H4 (cell line): ENCODE measurements at regions not wholly inside any gene's neighbourhood (a gene's known extent, or its start where the extent isn't known, plus 50 kb on each side); places are given as distances from the start of the nearest gene placed in this dataset.

Experiments used
- DNase-seq: peaks from one replicate; pipeline ENCODE4 v3.0.0-alpha.2; 2015; ENCODE audit warnings: low spot score

GRCh38 chr6:81476881-81477280, 275.6 kb downstream of the TENT5A start:
- no peak for DNase-seq

DNA sequence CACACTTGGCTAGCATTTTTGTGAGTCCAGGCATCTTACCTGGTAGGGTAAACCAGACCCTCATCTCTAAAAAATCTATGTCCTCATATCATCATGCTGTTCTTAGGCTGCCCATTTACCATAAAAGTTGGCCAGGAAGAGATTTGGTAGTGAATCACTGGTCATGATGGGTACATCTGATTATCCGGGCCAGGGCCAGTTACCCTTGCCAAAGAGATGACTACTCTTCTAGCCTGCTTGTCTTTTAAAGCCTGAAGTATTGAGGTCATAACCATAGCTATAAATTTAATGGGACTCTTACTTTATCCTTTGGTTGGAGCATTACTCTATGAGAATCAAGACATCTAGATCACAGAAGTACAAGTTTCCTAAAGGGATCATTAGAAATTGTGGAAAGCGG, 276.8 kb downstream of the TENT5A start:
- DNase-seq: no peak

- peak; percentile 9 for DNase-seq
Observed at GRCh38 chr6:81465859-81466258, 286.6 kb downstream of the TENT5A start.

DNA sequence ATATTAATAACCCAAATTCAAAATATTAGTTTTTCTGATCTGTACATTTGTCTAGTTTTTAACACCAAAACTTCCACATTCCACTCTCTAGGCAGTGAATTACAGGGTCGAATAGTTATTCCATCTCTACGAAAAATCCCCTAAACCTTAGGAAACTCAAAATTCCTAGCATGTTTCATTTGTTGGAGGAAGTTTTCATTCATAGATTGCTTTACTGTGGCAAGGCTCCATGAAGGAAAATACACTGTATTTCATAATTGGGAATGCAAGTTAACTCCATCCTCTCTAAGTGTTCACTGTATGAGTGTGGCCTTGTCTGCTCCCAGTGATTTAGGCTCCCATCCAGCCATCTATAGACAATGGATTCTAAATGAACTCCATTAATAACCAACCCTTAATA, 296.1 kb downstream of the TENT5A start:
- no peak for DNase-seq

DNA sequence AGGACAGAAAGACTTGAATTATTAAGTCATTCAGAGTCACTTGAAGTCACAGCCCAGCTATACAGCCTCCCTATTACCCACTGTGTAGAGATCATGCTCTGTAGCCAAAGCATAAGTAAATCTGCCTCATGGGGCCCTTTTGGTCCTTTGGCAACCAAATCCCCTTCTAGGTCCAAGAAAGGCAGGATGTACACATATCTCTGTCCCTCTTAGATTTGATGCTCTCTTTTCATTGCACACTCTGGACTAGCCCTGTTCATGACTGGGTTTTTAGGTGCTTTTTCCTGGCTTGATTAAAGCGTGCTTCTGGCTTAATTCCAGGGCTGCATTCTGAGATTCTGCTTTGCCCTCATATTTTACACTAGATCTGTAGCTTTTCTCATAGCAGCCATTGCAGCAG, 296.8 kb downstream of the TENT5A start:
- DNase-seq: no peak

DNA sequence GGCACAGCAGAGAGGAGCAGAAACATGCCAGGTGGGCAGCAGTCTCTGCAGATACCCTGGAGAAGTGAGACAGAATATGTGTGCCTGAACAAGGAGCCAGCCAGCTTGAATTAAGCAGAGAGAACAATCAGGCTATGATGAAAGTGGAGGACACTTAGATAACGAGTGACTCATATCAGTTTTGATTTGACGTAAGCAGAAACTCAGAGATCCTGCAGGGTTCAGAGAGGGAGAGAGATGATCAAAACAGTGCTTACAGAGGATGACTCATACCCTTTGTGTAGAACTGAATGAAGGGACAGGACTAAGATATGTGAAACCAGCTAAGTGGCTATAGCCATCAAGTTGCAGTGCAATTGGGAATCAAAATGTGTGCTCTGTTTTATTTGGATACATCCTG, 300.7 kb downstream of the TENT5A start:
- DNase-seq: peak; percentile 60

DNA sequence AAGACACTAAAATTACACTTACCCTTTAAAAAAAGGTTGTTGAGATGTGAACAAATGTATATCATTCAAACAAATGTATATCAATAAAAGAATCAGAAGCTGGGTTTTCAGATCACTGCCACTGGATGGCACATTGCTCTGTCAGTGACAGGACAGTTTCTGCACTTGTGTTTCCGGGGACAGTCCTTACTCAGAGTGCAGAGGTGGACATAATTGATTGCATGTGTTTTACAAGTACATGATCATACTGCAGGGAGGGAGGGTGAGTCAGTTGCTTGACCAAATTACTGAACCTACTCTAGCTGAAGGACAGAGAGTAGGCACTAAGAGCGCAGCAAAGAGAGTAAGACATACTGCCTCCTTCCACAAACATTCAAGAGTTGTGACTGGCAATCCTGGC, 302.3 kb downstream of the TENT5A start:
- DNase-seq: peak; percentile 3

DNA sequence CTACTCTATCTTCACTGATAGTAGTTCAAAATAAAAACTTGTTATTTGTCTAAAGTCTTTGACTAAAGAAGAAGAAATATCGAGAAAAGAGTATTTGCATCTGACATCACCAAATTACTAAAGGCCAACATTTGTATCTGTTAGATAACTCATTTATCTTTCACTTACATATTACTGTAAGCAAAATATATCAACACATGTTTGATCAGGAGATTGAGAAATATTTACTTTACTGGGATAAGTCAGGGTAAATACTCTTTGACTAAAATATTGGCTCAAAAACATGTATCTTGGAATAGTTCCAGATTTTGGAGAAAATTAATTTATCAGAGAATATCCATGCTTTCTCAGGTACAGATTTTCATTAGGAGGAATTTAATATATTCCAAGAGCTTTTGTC, 306.0 kb downstream of the TENT5A start:
- no peak for DNase-seq

DNA sequence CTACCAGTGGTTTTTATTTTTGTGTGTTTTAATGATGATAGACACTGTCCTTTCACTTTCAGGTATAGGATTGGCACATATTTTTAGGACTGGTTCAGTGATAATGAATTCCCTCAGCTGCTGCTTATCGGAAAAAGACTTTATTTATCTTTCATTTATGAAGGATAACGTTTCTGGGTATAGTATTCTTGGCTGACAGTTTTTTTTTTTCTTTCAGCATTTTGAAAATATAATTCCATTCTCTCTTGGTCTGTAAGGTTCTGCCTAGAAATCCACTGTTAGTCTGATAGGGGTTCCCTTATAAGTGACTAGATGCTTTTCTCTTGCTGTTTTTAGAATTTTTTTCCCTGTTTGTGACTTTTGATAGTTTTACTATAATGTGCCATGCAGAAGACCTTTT, 313.1 kb downstream of the TENT5A start:
- no peak for DNase-seq

GRCh38 chr6:81436990-81437389, 315.5 kb downstream of the TENT5A start:
- no peak for DNase-seq

- DNase-seq: no peak
Observed at GRCh38 chr6:81413306-81413705, 339.2 kb downstream of the TENT5A start.

DNA sequence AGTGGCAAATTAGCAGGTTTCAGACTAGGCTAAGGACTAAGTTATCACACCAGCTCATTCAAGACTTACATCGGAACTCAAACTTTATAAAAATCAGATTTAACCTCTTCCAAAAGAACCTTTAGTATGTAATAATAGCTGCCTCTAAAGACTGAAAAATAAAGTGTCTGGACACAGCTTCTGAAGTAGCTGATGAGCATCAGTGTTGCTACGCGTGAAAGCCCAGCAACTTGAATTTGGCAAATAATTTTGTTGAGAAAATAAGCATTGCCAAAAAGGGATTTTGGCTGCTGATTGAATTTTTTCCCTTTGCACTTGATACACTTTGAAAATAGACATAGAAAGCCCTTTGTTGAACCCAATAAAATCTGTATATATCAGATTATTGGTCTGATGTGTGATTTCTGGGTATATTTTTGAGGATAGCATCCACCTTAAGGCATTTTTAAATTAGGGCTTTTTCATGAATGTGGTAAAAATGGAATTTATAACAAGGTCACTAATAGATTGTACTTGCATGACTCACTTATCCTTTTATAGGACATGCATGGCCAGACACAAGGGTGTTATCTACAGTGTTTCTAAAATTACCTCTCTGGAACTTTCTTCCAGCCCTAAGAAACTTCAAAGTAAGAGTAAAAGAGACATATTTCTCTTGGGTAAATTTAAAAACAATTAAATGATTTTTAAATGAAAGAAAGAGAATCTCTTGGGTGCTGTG, 350.4 kb downstream of the TENT5A start:
- DNase-seq: no peak

DNA sequence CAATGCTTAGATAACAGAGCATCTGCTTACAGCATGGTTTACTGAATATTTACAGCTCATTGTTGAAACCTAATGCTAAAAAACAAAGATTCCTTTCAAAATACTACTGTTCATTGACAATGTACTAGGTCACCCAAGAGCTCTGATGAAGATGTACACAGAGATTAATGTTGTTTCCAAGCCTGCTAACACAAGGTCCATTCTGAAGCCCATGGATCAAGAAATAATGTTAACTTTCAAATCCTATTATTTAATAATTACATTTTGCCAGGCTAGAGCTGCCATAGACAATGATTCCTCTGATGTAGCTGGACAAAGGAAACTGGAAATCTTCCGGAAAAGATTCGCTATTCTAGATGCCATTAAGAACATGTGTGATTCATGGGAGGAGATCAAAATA, 355.6 kb downstream of the TENT5A start:
- no peak for DNase-seq

GRCh38 chr6:81387163-81387562, 365.3 kb downstream of the TENT5A start:
- no peak for DNase-seq

- DNase-seq: no peak
Observed at GRCh38 chr6:81384921-81385320, 367.6 kb downstream of the TENT5A start.

GRCh38 chr6:81383472-81383871, 369.0 kb downstream of the TENT5A start:
- no peak for DNase-seq

- DNase-seq: no peak
Observed at GRCh38 chr6:81382852-81383251, 369.6 kb downstream of the TENT5A start.

DNA sequence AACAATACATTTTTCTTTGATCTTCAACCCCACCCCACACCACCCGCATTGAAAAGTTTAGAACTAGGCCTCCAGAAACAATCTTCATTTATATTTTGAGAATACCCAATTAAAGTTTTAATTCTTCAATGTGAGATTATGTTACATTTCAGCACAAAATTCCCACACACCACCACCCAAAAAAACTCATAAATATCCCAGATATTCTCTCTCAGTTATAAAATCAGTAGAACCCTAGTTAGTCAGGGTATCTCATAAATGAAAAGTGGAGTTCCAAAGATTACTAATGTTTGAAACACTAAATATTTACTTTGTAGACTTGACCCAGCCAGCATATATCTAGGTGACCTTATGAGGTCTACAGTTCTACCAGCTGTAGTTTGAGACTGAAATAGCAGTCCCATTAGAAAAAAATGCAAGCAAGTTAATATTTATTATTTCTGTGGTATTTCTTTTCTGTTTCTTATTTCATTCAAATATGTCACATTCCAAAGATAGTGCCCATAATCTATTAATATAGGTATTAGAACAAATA, 371.0 kb downstream of the TENT5A start:
- DNase-seq: no peak

- DNase-seq: no peak
Observed at GRCh38 chr6:81380718-81381338, 371.7 kb downstream of the TENT5A start.

- no peak for DNase-seq
Observed at GRCh38 chr6:81376745-81377144, 375.7 kb downstream of the TENT5A start.

DNA sequence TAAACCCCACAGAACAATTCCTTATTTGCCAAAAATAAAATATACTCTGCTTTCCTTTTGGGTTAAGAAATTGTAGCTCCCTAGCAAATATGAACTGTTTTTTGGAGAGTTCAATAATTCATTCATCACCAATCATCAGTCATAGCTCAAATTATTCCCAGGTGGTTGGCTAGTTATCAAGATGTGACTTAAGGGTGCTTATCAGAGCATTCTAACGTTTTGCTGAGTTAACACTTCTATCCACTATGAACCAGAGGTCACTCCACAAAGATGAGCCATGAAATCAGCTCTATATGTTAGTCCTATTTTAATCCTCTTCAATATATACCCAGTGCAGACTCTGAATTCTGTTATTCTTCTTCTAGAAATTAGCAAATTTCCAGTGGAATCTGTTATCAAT, 379.1 kb downstream of the TENT5A start:
- no peak for DNase-seq

DNA sequence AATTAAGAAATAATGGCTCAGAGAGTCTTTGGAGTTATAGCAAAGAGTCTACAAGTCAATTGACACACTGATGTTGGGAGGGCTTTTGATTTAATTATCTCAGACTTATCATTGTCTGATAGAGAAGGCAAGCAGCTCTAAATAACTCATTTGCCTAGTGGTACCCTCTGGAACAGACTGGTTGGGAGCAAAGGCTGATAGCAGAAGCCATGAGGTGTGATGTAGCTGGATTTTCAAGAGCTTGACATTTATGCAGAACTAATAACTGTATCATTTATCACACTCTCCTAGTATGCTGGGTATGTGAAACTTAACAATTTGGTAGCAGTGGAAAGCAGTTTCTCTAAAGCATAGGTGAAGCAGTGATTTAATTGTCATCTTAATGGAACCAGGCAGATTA, 380.6 kb downstream of the TENT5A start:
- DNase-seq: no peak

DNA sequence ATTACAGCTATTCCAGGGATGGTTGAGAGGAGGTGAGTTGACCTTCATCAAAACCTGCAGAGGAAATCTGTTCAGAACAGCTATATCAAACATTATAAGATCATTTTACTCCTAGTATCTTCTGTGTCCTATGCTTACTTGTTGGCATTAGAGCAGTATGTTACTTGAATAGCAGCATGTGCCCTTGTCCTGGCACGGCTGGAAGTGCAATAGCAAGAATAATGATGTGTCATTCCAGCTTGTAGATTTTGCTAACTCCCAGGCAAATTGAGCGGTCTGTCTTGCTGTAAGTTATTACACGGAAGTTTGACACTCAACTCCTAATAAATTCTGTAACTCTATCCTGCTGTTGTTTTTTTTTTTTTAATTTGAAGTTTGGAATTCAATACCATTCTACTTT, 385.5 kb downstream of the TENT5A start:
- no peak for DNase-seq

- peak; percentile 6 for DNase-seq
Observed at GRCh38 chr6:81362246-81362645, 390.2 kb downstream of the TENT5A start.
